HG03457 (cell line): ENCODE measurements at regions not wholly inside any gene's neighbourhood (a gene's known extent, or its start where the extent isn't known, plus 50 kb on each side); places are given as distances from the start of the nearest gene placed in this dataset.

ENCODE experiments used
- ATAC-seq: cut with Tn5 transposase; IDR thresholded peaks from one replicate; pipeline ENCODE4 v1.9.1; 2021; ENCODE audit warnings: moderate number of reproducible peaks; ENCODE audit not compliant: unreplicated experiment

GRCh38 chr2:228261546-228261945 lies 80.1 kb upstream of the SPHKAP start:
- ATAC-seq: no peak

DNA sequence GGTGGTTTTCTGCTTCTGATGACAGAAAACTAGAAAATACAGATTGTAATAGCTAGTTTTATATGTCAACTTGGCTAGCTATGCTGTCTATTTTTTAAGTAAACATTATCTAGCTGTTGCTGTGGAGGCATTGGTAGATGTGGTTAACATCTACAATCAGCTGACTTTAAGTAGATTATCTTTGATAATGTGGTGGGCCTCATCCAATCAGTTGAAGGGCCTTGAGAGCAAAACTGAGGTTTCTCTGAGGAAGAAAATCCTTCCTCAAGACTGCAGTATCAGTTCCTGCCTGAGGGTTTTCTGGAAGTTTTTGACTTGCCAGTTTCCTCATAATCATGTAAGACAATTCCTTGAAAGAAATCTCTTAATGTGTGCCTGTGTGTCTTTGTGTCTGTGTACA lies 75.9 kb upstream of the SPHKAP start:
- ATAC-seq: no peak

DNA sequence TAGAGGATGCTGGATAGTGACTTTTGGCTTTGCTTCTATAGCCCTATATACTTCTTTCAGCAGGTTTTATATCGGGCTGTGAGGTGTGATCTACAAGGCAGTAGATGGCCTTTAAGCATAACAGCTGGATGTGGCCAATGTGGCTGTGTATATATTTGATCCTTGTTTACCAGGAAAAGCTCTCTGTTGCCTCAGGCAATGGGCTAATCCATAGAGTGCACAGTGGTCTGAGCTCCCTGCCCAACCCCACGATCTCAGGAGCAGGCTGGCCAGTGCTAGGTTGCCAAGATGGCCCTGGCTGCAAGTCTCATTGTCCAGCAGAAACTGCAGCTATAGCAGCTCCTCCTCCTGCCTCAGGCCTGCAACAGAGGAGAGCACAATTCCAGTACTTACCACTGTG lies 72.3 kb upstream of the SPHKAP start:
- ATAC-seq: no peak

- ATAC-seq: no peak
Observed at GRCh38 chr2:228247335-228247734, 65.8 kb upstream of the SPHKAP start.

DNA sequence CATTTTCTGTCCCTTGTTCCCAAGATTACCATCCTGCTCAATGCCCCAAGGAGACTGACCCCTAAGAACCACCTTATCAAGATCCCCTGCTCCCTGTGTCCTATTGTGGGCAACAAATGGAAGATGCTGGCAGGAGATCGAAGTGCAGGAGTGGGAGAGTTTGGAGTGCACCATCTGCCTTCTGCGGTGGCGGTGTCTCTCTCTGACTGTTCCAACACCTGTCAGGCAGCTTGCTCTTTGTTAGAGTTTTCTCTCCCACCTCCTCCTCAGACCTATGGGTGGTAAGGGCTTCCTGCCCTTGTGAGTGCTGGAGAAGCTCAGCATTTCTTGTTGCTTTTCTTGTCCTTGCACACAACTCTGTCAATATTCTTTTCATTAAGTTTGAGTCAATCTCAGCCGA lies 64.1 kb upstream of the SPHKAP start:
- ATAC-seq: no peak

DNA sequence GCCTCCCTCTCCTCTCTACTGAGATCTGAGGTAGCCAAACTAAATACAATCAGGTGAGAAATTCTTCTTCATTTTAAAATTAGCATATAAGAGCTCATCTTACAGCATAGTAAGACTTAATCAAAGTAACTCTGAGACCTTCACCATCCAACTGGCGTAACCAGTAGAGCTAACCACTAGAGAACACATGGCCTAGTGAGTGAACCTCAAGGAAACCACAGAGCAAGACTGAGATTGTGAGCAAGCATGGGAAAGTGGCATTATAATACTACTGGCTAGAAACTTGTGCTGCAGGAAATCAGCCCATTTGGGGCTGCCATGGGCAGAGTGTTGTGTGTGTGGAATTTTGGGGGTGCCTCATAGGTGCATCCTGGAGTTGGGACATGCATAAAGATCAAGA lies 61.1 kb upstream of the SPHKAP start:
- ATAC-seq: no peak

DNA sequence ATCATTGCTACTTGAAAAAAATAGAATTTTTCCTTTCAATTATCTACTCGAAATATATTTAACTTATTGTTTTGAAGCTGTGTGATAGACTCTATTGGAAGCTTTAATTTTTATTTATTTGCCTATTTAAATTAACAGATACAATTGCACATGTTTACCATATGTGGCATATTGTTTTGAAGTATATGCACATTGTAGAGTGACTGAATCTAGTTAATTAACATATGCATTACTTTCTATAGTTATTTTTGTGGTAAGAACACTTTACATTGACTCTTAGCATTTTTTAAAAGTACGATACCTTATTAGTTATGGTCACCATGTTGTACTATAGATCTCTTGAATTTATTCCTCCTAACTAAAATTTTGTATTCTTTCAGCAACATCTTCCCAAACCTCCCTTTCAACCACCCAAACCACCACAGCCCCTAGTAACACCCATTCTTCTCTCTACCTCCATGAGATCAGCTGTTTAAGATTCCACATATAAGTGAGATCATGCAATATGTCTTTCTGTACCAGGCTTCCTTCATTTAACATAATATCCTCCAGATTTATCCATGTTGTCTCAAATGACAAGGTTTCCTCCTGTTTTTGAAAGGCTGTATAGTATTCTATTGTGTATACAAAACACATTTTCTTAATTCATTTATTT lies 58.5 kb upstream of the SPHKAP start:
- no peak for ATAC-seq

DNA sequence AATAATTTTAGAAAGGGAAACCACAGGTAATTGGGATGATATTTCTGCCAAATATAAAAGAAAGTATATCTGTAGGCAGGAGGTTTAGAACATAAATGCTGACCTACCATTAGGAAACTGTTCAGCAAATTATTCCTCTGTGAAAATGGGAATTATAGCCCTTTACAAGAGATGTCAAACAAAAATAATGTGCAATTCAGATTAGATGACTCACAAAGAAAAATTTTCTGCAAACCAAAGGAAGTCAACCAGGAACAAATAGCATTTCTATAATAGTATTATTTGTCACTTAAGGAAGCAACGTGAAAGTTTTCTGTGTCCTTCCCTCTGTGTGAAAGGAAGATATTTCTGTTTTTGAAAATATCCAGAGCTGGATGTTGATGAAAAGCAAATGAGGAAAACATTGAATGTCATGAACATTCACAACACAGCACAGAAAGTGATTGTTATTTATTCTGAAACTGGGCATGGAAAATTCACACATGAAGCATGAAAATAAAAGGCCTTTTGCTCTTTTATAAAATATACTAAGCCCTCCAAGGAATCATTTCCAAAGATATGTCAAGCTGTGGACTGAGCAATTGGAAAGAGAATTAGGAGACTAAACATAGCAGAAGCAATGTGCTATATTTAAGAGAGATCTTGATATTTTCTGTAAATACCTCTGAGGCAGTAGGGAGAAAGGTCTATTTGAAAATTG lies 57.9 kb upstream of the SPHKAP start:
- no peak for ATAC-seq
